ENCODE measurements at regions not wholly inside any gene's neighbourhood (a gene's known extent, or its start where the extent isn't known, plus 50 kb on each side); places are given as distances from the start of the nearest gene placed in this dataset.

DNA sequence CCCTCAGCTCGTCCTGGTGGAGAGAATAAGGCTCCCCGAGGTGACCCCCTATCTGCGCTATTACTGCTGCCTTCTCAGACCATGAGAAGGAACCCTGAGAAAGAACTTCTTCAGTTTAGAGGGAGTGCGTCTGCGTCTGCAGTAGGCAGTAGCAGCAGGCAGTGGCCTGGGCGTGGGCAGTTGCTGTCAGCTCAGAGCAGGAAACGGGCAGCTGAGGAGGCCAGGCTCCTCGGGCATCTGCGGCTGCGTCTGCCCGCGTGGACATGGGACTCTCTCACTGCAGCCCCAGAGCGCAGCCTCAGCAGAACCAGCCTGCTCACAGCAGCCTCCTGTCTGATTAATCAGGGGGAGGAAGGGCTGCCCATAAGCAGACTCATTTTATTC, 49.8 kb upstream of the FCN1 start:
- TF ChIP-seq POLR2A (IDR thresholded peaks at IDR 0.05; ENCODE audit: low read depth, low read length) = no peak
- FAIRE-seq = no peak
- no peak for DNase-seq (ENCODE audit: insufficient read length, low spot score)

DNA sequence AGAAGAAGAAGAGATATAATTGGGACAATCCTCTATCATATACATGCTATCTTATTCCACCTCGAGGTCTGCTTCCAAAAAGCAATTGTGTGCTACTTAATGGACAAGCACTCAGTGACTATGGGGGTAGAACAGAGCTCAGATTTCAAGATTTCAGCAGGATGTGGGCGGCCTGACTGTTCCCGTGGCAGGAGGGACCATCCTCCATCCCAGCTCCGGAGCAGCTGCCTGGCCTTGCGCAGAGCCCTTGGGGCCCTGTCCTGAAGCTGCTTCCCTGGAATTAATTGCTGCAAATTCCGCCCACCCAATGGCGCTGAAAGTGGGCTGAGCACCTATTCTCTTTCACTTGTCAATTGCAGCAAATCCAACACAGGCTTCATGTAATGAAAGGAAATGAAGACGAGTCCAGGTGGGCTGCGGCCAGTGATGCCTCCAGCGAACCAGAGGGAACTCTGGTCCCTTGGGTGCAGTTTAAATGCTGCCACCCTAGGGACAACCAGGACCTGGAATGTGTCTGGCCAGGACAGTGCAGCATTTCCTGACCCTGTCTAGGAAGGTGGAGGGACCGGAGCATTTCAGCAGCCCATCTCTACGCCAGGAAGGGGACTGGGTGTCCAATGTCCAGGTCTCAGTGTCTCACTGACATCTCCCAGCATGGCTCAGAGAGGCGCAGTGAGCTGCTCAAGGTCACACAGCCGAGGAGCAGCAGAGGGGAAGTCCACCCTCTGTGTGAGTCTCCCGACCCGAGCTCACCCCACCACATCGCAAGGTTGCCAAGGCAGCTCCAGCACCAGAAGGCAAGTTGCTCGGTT, 50.5 kb upstream of the FCN1 start:
- FAIRE-seq = no peak
- TF ChIP-seq POLR2A (IDR thresholded peaks at IDR 0.05; ENCODE audit: low read depth, low read length) = no peak
- no peak for DNase-seq (ENCODE audit: insufficient read length, low spot score)

- FAIRE-seq = no peak
- no peak for TF ChIP-seq POLR2A (IDR thresholded peaks at IDR 0.05; ENCODE audit: low read depth, low read length)
- no peak for DNase-seq (ENCODE audit: insufficient read length, low spot score)
These were observed 51.0 kb upstream of the FCN1 start for GRCh38 chr9:134968823-134969090.

GRCh38 chr9:134969156-134970045, 51.7 kb upstream of the FCN1 start:
- no peak for TF ChIP-seq POLR2A (IDR thresholded peaks at IDR 0.05; ENCODE audit: low read depth, low read length)
- no peak for DNase-seq (ENCODE audit: insufficient read length, low spot score)
- no peak for FAIRE-seq

GRCh38 chr9:134970198-134970597, 52.5 kb upstream of the FCN1 start:
- TF ChIP-seq POLR2A (IDR thresholded peaks at IDR 0.05; ENCODE audit: low read depth, low read length) = no peak
- no peak for FAIRE-seq
- DNase-seq (ENCODE audit: insufficient read length, low spot score) = no peak

DNA sequence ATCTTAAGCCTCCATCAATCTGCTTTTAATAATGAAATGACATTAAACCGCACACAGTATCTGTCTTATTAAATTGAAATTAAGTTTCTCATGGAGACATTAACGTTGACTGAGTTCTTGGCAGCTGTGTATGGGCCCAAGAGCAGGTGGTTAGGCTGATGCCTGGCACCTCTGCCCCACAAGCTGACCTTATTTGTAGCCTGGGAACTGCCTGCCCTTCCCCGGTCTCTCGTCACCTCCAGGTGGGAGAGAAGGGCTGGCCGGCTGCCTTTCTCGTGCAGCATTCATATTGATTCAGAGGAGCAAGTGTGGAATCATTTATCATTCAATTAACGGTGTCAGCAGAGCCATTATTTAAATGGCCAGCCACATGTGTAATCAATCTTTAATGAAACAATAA, 53.0 kb upstream of the FCN1 start:
- TF ChIP-seq POLR2A (IDR thresholded peaks at IDR 0.05; ENCODE audit: low read depth, low read length) = no peak
- no peak for DNase-seq (ENCODE audit: insufficient read length, low spot score)
- no peak for FAIRE-seq

DNA sequence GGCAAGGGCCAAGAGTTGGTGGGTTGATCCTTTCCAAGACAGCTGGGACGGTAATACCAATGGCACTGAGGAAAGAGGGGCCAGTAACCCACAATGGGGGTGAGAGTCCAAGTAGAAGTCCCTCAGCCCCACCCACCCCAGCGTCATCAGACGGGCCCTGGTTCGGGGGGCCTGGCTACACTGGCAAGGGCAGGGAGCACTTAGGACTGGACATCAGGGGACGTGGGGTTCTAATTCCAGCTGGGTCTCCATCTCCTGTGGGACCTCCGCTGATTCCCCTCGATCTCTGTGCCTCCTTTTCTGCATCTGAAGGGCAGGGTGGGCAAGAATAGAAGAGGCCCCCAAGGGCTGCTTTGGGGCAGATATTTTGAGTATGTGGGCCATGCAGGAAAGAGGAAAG, 53.5 kb upstream of the FCN1 start:
- TF ChIP-seq POLR2A (IDR thresholded peaks at IDR 0.05; ENCODE audit: low read depth, low read length) = no peak
- DNase-seq (ENCODE audit: insufficient read length, low spot score) = no peak
- no peak for FAIRE-seq

GRCh38 chr9:134971696-134972095, 54.0 kb upstream of the FCN1 start:
- FAIRE-seq = no peak

DNA sequence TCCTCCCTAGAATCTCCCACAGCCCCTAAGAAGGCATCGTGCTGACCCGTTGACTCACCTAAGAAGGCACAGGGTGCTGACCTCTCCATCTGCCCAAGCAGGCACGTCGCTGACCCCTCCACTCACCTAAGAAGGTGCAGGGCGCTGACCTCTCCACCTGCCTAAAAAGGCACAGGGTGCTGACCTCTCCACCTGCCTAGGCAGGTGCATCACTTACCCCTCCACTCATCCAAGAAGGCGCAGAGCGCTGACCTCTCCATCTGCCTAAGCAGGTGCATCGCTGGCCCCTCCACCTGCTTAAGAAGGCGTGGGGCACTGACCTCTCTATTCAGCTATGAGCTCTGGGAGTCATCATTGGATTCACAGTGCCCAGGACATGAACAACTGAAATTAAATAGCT, 54.4 kb upstream of the FCN1 start:
- no peak for TF ChIP-seq POLR2A (IDR thresholded peaks at IDR 0.05; ENCODE audit: low read depth, low read length)
- no peak for FAIRE-seq
- DNase-seq (ENCODE audit: insufficient read length, low spot score) = no peak

More at GRCh38 chr9:134971696-134972095, 54.0 kb upstream of the FCN1 start:
- DNase-seq (ENCODE audit: insufficient read length, low spot score) = no peak
- no peak for TF ChIP-seq POLR2A (IDR thresholded peaks at IDR 0.05; ENCODE audit: low read depth, low read length)

DNA sequence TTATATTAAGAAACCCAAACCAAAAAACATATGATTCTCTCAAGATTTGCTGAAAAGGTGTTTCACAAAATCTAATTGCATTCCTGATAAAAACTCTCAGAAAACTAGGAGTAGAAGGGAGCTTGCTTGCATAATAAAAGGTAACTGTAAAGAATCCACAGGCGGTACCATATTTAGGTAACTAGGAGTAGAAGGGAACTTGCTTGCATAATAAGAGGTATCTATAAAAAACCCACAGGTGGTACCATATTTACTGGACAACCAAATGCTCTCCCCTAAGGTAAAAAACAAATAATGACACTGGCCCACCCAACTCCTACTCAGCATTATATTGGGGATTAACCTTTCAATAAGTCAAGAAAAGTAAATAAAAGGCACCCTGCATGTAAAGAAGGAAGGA, 57.5 kb upstream of the FCN1 start:
- FAIRE-seq (no peak), DNase-seq (ENCODE audit: insufficient read length, low spot score) (no peak)
- TF ChIP-seq POLR2A (IDR thresholded peaks at IDR 0.05; ENCODE audit: low read depth, low read length) = no peak

GRCh38 chr9:134976403-134976802, 58.7 kb upstream of the FCN1 start:
- DNase-seq (ENCODE audit: insufficient read length, low spot score) (no peak), FAIRE-seq (no peak)
- no peak for TF ChIP-seq POLR2A (IDR thresholded peaks at IDR 0.05; ENCODE audit: low read depth, low read length)

DNA sequence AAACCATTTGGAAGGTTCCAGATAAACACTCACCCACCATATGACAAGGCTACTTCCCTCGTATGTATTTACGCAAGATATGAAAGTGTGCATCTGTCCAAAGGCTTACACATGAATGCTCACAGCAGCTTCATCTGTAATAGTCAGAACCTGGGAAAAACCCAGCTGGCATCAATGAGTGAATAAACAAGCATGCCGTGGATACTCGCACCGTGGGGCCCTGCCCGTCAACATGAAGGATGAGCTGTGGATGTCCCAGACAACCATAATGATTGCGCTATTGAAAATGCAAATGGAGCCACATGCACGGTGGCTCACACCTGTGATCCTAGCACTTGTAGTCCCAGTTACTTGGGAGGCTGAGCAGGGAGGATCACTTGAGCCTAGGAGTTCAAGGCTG, 60.6 kb upstream of the FCN1 start:
- no peak for TF ChIP-seq POLR2A (IDR thresholded peaks at IDR 0.05; ENCODE audit: low read depth, low read length)
- FAIRE-seq = no peak
- no peak for DNase-seq (ENCODE audit: insufficient read length, low spot score)

- no peak for DNase-seq (ENCODE audit: insufficient read length, low spot score)
- FAIRE-seq = no peak
- TF ChIP-seq POLR2A (IDR thresholded peaks at IDR 0.05; ENCODE audit: low read depth, low read length) = no peak
These were observed 62.8 kb upstream of the FCN1 start for GRCh38 chr9:134980516-134980915.

- TF ChIP-seq POLR2A (IDR thresholded peaks at IDR 0.05; ENCODE audit: low read depth, low read length) = no peak
- FAIRE-seq (no peak), DNase-seq (ENCODE audit: insufficient read length, low spot score) (no peak)
These were observed 63.3 kb upstream of the FCN1 start for GRCh38 chr9:134980991-134981390.

GRCh38 chr9:134981829-134982228, 64.1 kb upstream of the FCN1 start:
- DNase-seq (ENCODE audit: insufficient read length, low spot score) = no peak
- no peak for TF ChIP-seq POLR2A (IDR thresholded peaks at IDR 0.05; ENCODE audit: low read depth, low read length)
- no peak for FAIRE-seq
